Bronchial epithelial cell (primary cell): ENCODE measurements at regions not wholly inside any gene's neighbourhood (a gene's known extent, or its start where the extent isn't known, plus 50 kb on each side); places are given as distances from the start of the nearest gene placed in this dataset.
A peak's percentile ranks its signal among the peaks of the same experiment; 100 is the strongest.

Experiments used
- DNase-seq: peaks from one replicate; pipeline ENCODE4 v3.0.0-alpha.2; 2010; ENCODE audit warnings: low read depth
- FAIRE-seq: peaks from 2 replicates; lab custom pipeline; 2011; peaks lifted over from hg19 to GRCh38; lab: Jason Lieb, UNC
- H3K27me3 ChIP-seq: 2 replicates; pipeline ENCODE4 v1.5.1; 2011; ENCODE audit warnings: low read length; ENCODE audit not compliant: control insufficient read depth, insufficient read depth
- H3K36me3 ChIP-seq: 2 replicates; pipeline ENCODE4 v1.5.1; 2011; ENCODE audit warnings: low read length; ENCODE audit not compliant: control insufficient read depth, insufficient read depth
- H3K4me3 ChIP-seq: 2 replicates; pipeline ENCODE4 v1.5.1; 2011; ENCODE audit warnings: mild to moderate bottlenecking, low read depth, low read length, control low read depth
- TF ChIP-seq, protein P1 (sequence below): IDR thresholded peaks from 2 replicates; pipeline ENCODE4 v1.5.1; 2011; ENCODE audit warnings: mild to moderate bottlenecking, moderate library complexity, low read length, control low read depth, inconsistent platforms; ENCODE audit not compliant: insufficient read depth, severe bottlenecking

DNA sequence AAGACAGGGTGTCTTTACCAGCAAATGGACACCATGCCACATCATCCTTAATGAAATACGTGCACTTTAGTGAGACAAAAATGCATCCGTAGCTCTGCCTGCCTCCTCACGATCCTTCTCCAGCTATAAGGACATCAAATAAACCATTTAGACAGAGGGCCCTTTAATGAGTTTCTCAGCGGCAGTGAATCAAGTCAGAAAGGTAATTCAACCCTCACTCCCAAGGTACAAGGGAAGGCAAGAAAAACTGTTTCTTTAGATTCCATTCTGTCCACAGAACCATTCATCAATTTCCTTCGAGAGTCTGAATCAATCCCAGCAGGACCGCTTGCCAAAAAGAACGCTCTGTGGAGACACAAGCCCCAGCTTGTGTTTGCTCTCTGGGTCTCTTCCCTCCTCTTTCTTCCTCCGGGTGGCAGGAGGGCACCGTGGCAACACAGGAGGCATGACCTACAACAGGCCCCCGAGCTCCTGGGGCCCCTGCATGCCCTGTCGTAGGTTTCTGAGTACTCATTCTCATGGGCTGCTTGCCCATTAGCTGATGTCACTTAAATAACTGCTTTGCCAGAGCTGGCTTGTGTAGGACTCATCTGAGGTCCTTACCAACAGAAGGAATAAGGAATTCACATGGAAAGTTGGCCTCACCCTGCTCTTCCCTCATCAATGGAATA is 297.8 kb upstream of the PRKCQ start:
- no peaks in the 10 kb centered on the region for H3K27me3 ChIP-seq
- DNase-seq (peak; percentile 5), FAIRE-seq (no peak)
- H3K4me3 ChIP-seq: no peak overlapping the region
- TF ChIP-seq, protein P1, sequence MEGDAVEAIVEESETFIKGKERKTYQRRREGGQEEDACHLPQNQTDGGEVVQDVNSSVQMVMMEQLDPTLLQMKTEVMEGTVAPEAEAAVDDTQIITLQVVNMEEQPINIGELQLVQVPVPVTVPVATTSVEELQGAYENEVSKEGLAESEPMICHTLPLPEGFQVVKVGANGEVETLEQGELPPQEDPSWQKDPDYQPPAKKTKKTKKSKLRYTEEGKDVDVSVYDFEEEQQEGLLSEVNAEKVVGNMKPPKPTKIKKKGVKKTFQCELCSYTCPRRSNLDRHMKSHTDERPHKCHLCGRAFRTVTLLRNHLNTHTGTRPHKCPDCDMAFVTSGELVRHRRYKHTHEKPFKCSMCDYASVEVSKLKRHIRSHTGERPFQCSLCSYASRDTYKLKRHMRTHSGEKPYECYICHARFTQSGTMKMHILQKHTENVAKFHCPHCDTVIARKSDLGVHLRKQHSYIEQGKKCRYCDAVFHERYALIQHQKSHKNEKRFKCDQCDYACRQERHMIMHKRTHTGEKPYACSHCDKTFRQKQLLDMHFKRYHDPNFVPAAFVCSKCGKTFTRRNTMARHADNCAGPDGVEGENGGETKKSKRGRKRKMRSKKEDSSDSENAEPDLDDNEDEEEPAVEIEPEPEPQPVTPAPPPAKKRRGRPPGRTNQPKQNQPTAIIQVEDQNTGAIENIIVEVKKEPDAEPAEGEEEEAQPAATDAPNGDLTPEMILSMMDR: no peak
- H3K36me3 ChIP-seq: no peaks in the 10 kb centered on the region

DNA sequence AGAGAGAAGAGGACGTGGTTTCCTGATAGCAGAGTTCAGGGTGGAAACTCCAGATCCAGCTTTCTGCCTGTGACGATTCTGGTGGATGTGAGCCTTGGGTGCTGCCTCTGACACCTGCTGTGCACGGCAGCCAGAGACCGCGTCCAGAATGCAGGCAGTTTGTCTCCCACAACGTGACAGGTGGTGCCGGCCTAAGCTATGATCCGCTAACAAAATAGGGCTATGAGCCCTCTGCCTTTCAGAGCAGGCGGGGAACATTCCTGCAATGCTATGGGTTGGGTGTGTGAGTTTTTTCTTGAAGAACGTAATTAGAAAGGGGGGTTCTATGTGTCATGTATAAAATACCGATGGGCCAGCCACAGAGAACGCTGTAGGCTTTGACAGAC is 297.3 kb upstream of the PRKCQ start:
- H3K27me3 ChIP-seq: no peaks in the 10 kb centered on the region
- no peak overlapping the region for H3K4me3 ChIP-seq
- TF ChIP-seq, protein P1: no peak
- no peaks in the 10 kb centered on the region for H3K36me3 ChIP-seq
- DNase-seq (no peak), FAIRE-seq (no peak)

DNA sequence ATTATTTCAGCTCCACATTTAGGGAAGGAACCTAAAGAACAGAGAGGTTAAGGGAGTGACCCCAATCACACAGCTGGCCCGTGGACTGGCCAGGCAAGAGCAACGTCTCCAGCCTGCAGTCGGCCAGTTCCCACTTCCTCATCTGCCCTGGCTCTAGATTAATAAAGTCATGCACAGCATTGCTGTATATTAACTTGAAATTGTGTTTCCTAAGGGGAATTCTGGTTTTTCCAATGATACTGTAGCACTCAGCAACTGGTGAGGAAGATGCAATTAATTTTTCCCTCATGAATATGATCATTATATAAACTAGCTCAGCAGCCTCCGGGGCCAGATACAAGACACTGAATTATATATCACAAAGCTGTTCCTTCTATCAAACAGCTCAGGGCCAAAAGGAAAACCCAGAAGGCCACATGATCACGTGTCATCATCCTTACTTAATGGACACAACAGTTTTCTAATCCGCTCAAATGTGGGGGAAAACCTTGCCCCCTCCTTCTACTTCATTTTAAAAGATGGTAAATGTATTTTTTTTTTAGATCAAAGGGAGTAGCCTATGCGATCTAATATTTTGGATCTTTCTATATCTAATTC is 295.3 kb upstream of the PRKCQ start:
- H3K27me3 ChIP-seq: no peaks in the 10 kb centered on the region
- no peak for DNase-seq
- no peaks in the 10 kb centered on the region for H3K36me3 ChIP-seq
- H3K4me3 ChIP-seq: no peak overlapping the region
- TF ChIP-seq, protein P1: no peak
- no peak for FAIRE-seq

DNA sequence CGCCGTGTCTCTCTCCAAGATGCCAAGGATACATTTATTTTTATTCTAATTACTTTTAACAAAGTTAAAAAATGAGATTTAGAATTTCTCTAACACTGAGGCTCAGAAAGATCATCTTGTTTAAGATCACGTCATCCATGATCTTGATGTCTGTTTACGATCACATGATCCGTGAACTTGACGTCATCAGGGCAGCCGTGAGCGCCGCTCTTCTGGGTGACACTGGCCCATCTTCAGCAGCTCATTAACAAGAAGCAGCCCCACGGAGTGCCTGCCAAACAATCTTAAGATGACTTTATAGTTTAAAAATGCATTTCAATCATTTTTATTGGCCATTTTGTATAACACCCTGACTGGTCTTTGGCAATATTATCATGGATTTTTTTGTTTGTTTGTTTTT is 291.1 kb upstream of the PRKCQ start:
- H3K36me3 ChIP-seq: no peaks in the 10 kb centered on the region
- DNase-seq (no peak), FAIRE-seq (no peak)
- TF ChIP-seq, protein P1: no peak
- H3K27me3 ChIP-seq: no peaks in the 10 kb centered on the region
- H3K4me3 ChIP-seq: no peak overlapping the region

DNA sequence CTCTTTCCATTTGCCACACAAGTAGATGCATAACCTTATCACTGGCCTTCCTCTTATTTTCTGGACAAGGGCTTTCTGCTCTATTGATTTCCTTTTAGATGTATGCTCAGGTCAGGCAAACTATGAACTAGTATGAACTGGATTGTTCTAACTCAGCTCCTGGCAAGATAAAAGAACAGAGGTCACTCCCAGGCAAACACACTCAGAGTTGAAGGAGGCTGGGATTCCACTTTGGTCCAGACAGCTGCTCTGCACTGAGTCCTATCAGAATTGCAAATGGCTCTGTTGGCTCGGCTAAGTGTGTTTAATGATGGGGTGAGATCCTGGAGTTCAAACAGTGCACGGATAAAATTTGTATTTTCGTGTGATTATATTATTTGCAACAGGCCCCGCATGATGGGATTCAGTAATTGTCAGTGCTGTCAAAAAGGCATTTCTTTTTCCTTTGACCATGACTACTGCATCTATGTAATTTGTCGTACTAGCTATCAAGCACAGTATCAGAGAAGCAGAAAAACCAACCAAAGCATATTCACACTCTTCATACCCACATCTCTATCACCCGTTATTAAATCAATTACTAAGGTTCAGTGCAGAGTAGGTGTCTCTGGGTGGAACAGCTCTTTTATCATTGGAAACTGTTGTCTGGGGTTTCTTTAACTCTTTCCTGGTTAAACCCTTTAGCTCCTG is 288.1 kb upstream of the PRKCQ start:
- DNase-seq (peak; percentile 8), FAIRE-seq (no peak)
- H3K4me3 ChIP-seq: no peak overlapping the region
- TF ChIP-seq, protein P1: no peak
- H3K27me3 ChIP-seq: no peaks in the 10 kb centered on the region
- no peaks in the 10 kb centered on the region for H3K36me3 ChIP-seq
